ENCODE measurements at regions not wholly inside any gene's neighbourhood (a gene's known extent, or its start where the extent isn't known, plus 50 kb on each side); places are given as distances from the start of the nearest gene placed in this dataset.

GRCh38 chr4:160847228-160847627, 1316.6 kb downstream of the FSTL5 start:
- Mint-ChIP-seq H3K27me3 (ENCODE audit: insufficient read depth) (no peaks in the 10 kb centered on the region), H3K27ac (no peak overlapping the region), H3K9me3 (peaks cover 32% of the 10 kb centered on the region), H3K36me3 (ENCODE audit: low read depth) (no peaks in the 10 kb centered on the region), H3K4me1 (ENCODE audit: low read depth) (no peaks in the 10 kb centered on the region), H3K4me3 (no peak overlapping the region)
- TF ChIP-seq, protein P1, sequence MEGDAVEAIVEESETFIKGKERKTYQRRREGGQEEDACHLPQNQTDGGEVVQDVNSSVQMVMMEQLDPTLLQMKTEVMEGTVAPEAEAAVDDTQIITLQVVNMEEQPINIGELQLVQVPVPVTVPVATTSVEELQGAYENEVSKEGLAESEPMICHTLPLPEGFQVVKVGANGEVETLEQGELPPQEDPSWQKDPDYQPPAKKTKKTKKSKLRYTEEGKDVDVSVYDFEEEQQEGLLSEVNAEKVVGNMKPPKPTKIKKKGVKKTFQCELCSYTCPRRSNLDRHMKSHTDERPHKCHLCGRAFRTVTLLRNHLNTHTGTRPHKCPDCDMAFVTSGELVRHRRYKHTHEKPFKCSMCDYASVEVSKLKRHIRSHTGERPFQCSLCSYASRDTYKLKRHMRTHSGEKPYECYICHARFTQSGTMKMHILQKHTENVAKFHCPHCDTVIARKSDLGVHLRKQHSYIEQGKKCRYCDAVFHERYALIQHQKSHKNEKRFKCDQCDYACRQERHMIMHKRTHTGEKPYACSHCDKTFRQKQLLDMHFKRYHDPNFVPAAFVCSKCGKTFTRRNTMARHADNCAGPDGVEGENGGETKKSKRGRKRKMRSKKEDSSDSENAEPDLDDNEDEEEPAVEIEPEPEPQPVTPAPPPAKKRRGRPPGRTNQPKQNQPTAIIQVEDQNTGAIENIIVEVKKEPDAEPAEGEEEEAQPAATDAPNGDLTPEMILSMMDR (IDR thresholded peaks at IDR 0.05): no peak
- no peak for DNase-seq

GRCh38 chr4:160848489-160848888, 1315.3 kb downstream of the FSTL5 start:
- H3K4me3 Mint-ChIP-seq: no peak overlapping the region
- H3K36me3 Mint-ChIP-seq (ENCODE audit: low read depth): no peaks in the 10 kb centered on the region
- TF ChIP-seq, protein P1 (IDR thresholded peaks at IDR 0.05): no peak
- DNase-seq: no peak
- H3K9me3 Mint-ChIP-seq: peaks cover 32% of the 10 kb centered on the region
- no peak overlapping the region for H3K27ac Mint-ChIP-seq
- no peaks in the 10 kb centered on the region for H3K27me3 Mint-ChIP-seq (ENCODE audit: insufficient read depth)
- no peaks in the 10 kb centered on the region for H3K4me1 Mint-ChIP-seq (ENCODE audit: low read depth)

DNA sequence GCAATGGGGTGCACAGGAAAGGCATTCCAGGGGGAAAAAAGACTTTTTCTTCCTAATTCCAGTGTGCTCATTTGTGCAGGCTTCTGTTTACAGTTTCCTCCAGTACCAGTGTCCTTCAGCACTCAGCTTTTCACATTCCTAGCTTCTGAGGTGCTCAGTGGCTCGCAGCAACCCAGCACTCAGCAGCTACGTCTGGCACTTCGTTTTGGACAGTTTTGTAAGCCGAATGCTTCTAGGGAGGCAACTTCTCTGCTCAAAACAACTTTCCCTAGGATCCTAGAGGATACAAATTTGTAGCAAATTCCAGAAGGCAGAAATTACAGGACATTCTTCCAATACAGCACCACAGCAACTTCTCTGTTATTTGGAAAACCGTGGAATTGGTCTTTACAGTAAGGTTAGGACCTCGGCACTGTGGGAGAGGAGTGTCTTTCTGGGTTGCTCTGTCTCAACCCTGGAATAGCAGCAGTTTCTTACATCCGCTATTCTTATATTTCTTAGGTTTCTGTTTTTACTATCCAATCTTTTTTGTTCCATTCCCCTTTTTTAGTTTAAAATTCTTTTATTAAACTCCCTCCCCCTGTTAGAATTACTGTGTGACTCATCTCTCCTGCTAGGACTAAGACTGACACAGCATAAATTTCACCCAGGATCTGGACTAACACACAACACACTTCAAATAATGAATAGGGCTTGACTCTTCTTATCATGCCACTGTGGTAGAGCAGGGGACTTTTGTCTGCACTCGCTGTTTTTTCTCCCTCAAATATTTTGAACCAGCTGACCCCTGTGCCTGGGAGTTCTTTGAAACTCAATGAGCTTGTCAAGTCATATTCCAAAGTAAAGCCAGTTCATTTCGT, 1314.7 kb downstream of the FSTL5 start:
- TF ChIP-seq, protein P1 (IDR thresholded peaks at IDR 0.05): no peak

GRCh38 chr4:160864253-160864652, 1299.5 kb downstream of the FSTL5 start:
- Mint-ChIP-seq H3K27me3 (ENCODE audit: insufficient read depth) (no peaks in the 10 kb centered on the region), H3K4me3 (no peak overlapping the region), H3K36me3 (ENCODE audit: low read depth) (no peaks in the 10 kb centered on the region), H3K9me3 (peaks cover 32% of the 10 kb centered on the region), H3K4me1 (ENCODE audit: low read depth) (no peaks in the 10 kb centered on the region), H3K27ac (no peak overlapping the region)
- TF ChIP-seq, protein P1 (IDR thresholded peaks at IDR 0.05): no peak
- no peak for DNase-seq

More for the DNA sequence above, 1314.7 kb downstream of the FSTL5 start:
- Mint-ChIP-seq H3K4me3 (no peak overlapping the region), H3K27me3 (ENCODE audit: insufficient read depth) (no peaks in the 10 kb centered on the region), H3K36me3 (ENCODE audit: low read depth) (no peaks in the 10 kb centered on the region), H3K4me1 (ENCODE audit: low read depth) (no peaks in the 10 kb centered on the region), H3K9me3 (peaks cover 29% of the 10 kb centered on the region), H3K27ac (no peak overlapping the region)
- DNase-seq: no peak

DNA sequence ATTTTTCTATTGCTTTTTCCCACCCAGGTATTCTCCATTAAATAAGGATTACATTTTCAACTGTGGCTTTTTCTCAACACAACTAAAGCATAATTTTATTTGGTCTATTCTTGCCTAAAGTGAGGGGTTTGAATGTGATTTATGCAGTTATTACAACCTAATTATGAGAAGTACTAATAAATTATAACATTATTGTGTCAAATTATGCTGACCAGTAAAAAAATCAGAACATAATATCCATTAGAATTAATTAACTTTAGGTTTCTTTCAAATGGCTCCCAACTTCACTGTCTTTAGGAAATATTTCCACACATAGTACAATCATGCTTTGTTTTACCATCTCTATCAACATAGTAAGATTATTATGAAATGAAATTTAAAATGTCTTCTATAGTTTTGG, 1293.9 kb downstream of the FSTL5 start:
- no peaks in the 10 kb centered on the region for H3K27me3 Mint-ChIP-seq (ENCODE audit: insufficient read depth)
- H3K4me1 Mint-ChIP-seq (ENCODE audit: low read depth): no peaks in the 10 kb centered on the region
- H3K9me3 Mint-ChIP-seq: peaks cover 34% of the 10 kb centered on the region
- H3K27ac Mint-ChIP-seq: no peak overlapping the region
- no peak overlapping the region for H3K4me3 Mint-ChIP-seq
- no peaks in the 10 kb centered on the region for H3K36me3 Mint-ChIP-seq (ENCODE audit: low read depth)
- TF ChIP-seq, protein P1 (IDR thresholded peaks at IDR 0.05): no peak
- DNase-seq: no peak
